ENCODE measurements at regions not wholly inside any gene's neighbourhood (a gene's known extent, or its start where the extent isn't known, plus 50 kb on each side); places are given as distances from the start of the nearest gene placed in this dataset.

- H3K9ac ChIP-seq (ENCODE audit: insufficient read depth in 1 of 2, low read length in 2 of 2), result no peak overlapping the region
- no peaks in the 10 kb centered on the region for H3K27me3 ChIP-seq (ENCODE audit: control insufficient read depth in 3 of 3, insufficient read depth in 3 of 3, low read length in 2 of 3)
- TF ChIP-seq CTCF (IDR thresholded peaks at IDR 0.05; ENCODE audit: control extremely low read depth, extremely low read depth), result no peak
- H3K9me3 ChIP-seq (ENCODE audit: control insufficient read depth in 4 of 4, insufficient read depth in 3 of 4, low read length in 3 of 4), result peaks cover 0 to 6% (median 1%) of the 10 kb centered on the region in 4 donors
- ATAC-seq (ENCODE audit: insufficient read depth, low FRiP score), result no peak
- DNase-seq, result no peak
- no peak overlapping the region for H3K27ac ChIP-seq (ENCODE audit: low read depth in 1 of 2, low read length in 1 of 2)
- WGBS, 2 donors, result 50 to 60% methylated on average over 3 of the region's 3 CpGs
- H3K36me3 ChIP-seq (ENCODE audit: control insufficient read depth in 4 of 4, insufficient read depth in 4 of 4, low read length in 4 of 4), result no peaks in the 10 kb centered on the region
- H3K4me3 ChIP-seq, result no peak overlapping the region
- H3K4me1 ChIP-seq (ENCODE audit: control insufficient read depth in 5 of 5, insufficient read depth in 5 of 5, low read length in 5 of 5), result no peaks in the 10 kb centered on the region
Observed at GRCh38 chr4:17356926-17357325, 155.0 kb downstream of the QDPR start.

GRCh38 chr4:17352357-17352756, 159.5 kb downstream of the QDPR start:
- TF ChIP-seq CTCF (IDR thresholded peaks at IDR 0.05; ENCODE audit: control extremely low read depth, extremely low read depth), result no peak
- H3K9ac ChIP-seq (ENCODE audit: insufficient read depth in 1 of 2, low read length in 2 of 2), result no peak overlapping the region

GRCh38 chr4:17347445-17347844, 164.4 kb downstream of the QDPR start:
- Histone ChIP-seq H3K4me3 (no peak overlapping the region), H3K9ac (ENCODE audit: insufficient read depth in 1 of 2, low read length in 2 of 2) (peak overlapping the region in 1 of 2 donors; percentile 17), H3K9me3 (ENCODE audit: control insufficient read depth in 4 of 4, insufficient read depth in 3 of 4, low read length in 3 of 4) (peaks cover 0 to 2% (median 0%) of the 10 kb centered on the region in 4 donors), H3K27me3 (ENCODE audit: control insufficient read depth in 3 of 3, insufficient read depth in 3 of 3, low read length in 2 of 3) (no peaks in the 10 kb centered on the region), H3K4me1 (ENCODE audit: control insufficient read depth in 5 of 5, insufficient read depth in 5 of 5, low read length in 5 of 5) (no peaks in the 10 kb centered on the region), H3K36me3 (ENCODE audit: control insufficient read depth in 4 of 4, insufficient read depth in 4 of 4, low read length in 4 of 4) (no peaks in the 10 kb centered on the region), H3K27ac (ENCODE audit: low read depth in 1 of 2, low read length in 1 of 2) (no peak overlapping the region)
- TF ChIP-seq CTCF (IDR thresholded peaks at IDR 0.05; ENCODE audit: control extremely low read depth, extremely low read depth), result no peak
- DNase-seq (peak in 1 of 3 donors; percentile 31), ATAC-seq (ENCODE audit: insufficient read depth, low FRiP score) (no peak)
- 65 to 74% methylated on average over 2 of the region's 2 CpGs for WGBS, 2 donors

More at GRCh38 chr4:17352357-17352756, 159.5 kb downstream of the QDPR start:
- no peaks in the 10 kb centered on the region for H3K36me3 ChIP-seq (ENCODE audit: control insufficient read depth in 4 of 4, insufficient read depth in 4 of 4, low read length in 4 of 4)
- 89 to 94% methylated on average over 5 of the region's 5 CpGs for WGBS, 2 donors
- DNase-seq (no peak), ATAC-seq (ENCODE audit: insufficient read depth, low FRiP score) (no peak)
- H3K27ac ChIP-seq (ENCODE audit: low read depth in 1 of 2, low read length in 1 of 2), result no peak overlapping the region
- no peak overlapping the region for H3K4me3 ChIP-seq
- H3K27me3 ChIP-seq (ENCODE audit: control insufficient read depth in 3 of 3, insufficient read depth in 3 of 3, low read length in 2 of 3), result no peaks in the 10 kb centered on the region
- H3K9me3 ChIP-seq (ENCODE audit: control insufficient read depth in 4 of 4, insufficient read depth in 3 of 4, low read length in 3 of 4), result peaks cover 0 to 8% (median 0%) of the 10 kb centered on the region in 4 donors
- H3K4me1 ChIP-seq (ENCODE audit: control insufficient read depth in 5 of 5, insufficient read depth in 5 of 5, low read length in 5 of 5), result no peaks in the 10 kb centered on the region

GRCh38 chr4:17339376-17339775, 172.5 kb downstream of the QDPR start:
- Histone ChIP-seq H3K4me3 (no peak overlapping the region), H3K27ac (ENCODE audit: low read depth in 1 of 2, low read length in 1 of 2) (no peak overlapping the region), H3K4me1 (ENCODE audit: control insufficient read depth in 5 of 5, insufficient read depth in 5 of 5, low read length in 5 of 5) (no peaks in the 10 kb centered on the region), H3K36me3 (ENCODE audit: control insufficient read depth in 4 of 4, insufficient read depth in 4 of 4, low read length in 4 of 4) (no peaks in the 10 kb centered on the region), H3K9ac (ENCODE audit: insufficient read depth in 1 of 2, low read length in 2 of 2) (no peak overlapping the region), H3K27me3 (ENCODE audit: control insufficient read depth in 3 of 3, insufficient read depth in 3 of 3, low read length in 2 of 3) (peaks cover 0 to 3% (median 0%) of the 10 kb centered on the region in 3 donors), H3K9me3 (ENCODE audit: control insufficient read depth in 4 of 4, insufficient read depth in 3 of 4, low read length in 3 of 4) (no peaks in the 10 kb centered on the region)
- WGBS, 2 donors, result 89 to 93% methylated on average over 2 of the region's 2 CpGs
- ATAC-seq (ENCODE audit: insufficient read depth, low FRiP score) (no peak), DNase-seq (no peak)
- no peak for TF ChIP-seq CTCF (IDR thresholded peaks at IDR 0.05; ENCODE audit: control extremely low read depth, extremely low read depth)
